Panc1 (cell line): ENCODE measurements at regions not wholly inside any gene's neighbourhood (a gene's known extent, or its start where the extent isn't known, plus 50 kb on each side); places are given as distances from the start of the nearest gene placed in this dataset.

Experiments used
- ATAC-seq: fragments of 200-7000 bp; cut with Tn5 transposase; 2 replicates; pipeline ENCODE4 v1.9.1; 2020; ENCODE audit warnings: mild to moderate bottlenecking, moderate library complexity
- BruUV-seq: library from RNA; stranded (reverse); fragments of 400-500 nt; replicated peaks from 2 replicates; lab custom pipeline; 2021; lab: Mats Ljungman, UMichigan
- CTCF ChIA-PET: fragments of 300-600 bp; sonication (Branson Sonifier 250); formaldehyde crosslinking; loops from one replicate; lab custom pipeline; 2022; ENCODE audit warnings: antibody characterized with exemption; lab: Charles Lee
- POLR2A ChIA-PET: fragments of 300-600 bp; sonication (Branson Sonifier 250); formaldehyde crosslinking; loops from one replicate; lab custom pipeline; 2022; ENCODE audit warnings: antibody characterized with exemption; lab: Charles Lee
- DNase-seq: peaks from one replicate; pipeline ENCODE4 v3.0.0-alpha.2; 2010; ENCODE audit warnings: low read depth, low spot score
- H3K27ac ChIP-seq: 2 replicates; pipeline ENCODE4 v1.5.1; 2011; ENCODE audit warnings: mild to moderate bottlenecking, low read length, inconsistent platforms
- H3K27me3 ChIP-seq: fragments of 200-500 bp; sonication (Bioruptor generic); 2 replicates; pipeline ENCODE4 v1.6.0; 2014; ENCODE audit warnings: low read length, inconsistent platforms; ENCODE audit not compliant: control insufficient read depth, insufficient read depth
- H3K36me3 ChIP-seq: fragments of 200-500 bp; sonication (Bioruptor generic); 2 replicates; pipeline ENCODE4 v1.5.1; 2014; ENCODE audit warnings: inconsistent platforms, mild to moderate bottlenecking, low read length, moderate library complexity; ENCODE audit not compliant: control insufficient read depth, insufficient read depth
- H3K4me1 ChIP-seq: 2 replicates; pipeline ENCODE4 v1.5.1; 2011; ENCODE audit warnings: inconsistent platforms, mild to moderate bottlenecking, low read length, moderate library complexity; ENCODE audit not compliant: control insufficient read depth, insufficient read depth
- H3K4me3 ChIP-seq, 2 experiments: 2 replicates each; pipeline ENCODE4 v1.5.1; 2011 to 2012; ENCODE audit warnings: low read depth in 2 of 2, low read length in 2 of 2, mild to moderate bottlenecking in 2 of 2, inconsistent platforms in 1 of 2, moderate library complexity in 1 of 2
- H3K9me3 ChIP-seq: fragments of 200-500 bp; sonication (Bioruptor generic); 2 replicates; pipeline ENCODE4 v1.5.1; 2014; ENCODE audit warnings: low read depth, mild to moderate bottlenecking, inconsistent platforms, low read length, moderate library complexity; ENCODE audit not compliant: control insufficient read depth, insufficient read depth
- CTCF ChIP-seq: fragments of 450-650 bp; IDR thresholded peaks from 2 replicates; pipeline ENCODE4 v1.5.1; 2017; ENCODE audit warnings: mild to moderate bottlenecking
- POLR2AphosphoS5 ChIP-seq: IDR thresholded peaks from 2 replicates; pipeline ENCODE4 v1.6.1; 2012; ENCODE audit warnings: mild to moderate bottlenecking, low read depth, low read length, moderate library complexity
- REST ChIP-seq, 2 experiments: IDR thresholded peaks; 2 replicates each; pipeline ENCODE4 v1.6.1; 2011 to 2012; ENCODE audit warnings: low read depth in 2 of 2, control low read depth in 1 of 2, low read length in 1 of 2, mild to moderate bottlenecking in 1 of 2, moderate library complexity in 1 of 2; ENCODE audit not compliant: insufficient read depth in 1 of 2
- SIN3A ChIP-seq: IDR thresholded peaks from 2 replicates; pipeline ENCODE4 v1.6.1; 2012; ENCODE audit warnings: low read depth, mild to moderate bottlenecking, low read length, moderate library complexity, borderline replicate concordance; ENCODE audit not compliant: insufficient read depth
- TCF7L2 ChIP-seq: IDR thresholded peaks from 2 replicates; pipeline ENCODE4 v1.6.1; 2011; ENCODE audit warnings: mild to moderate bottlenecking, low read depth, low read length, inconsistent platforms
- in situ Hi-C: cut with HindIII; loops from 2 replicates; pipeline ENCODE4 v1.10.0; 2016; ENCODE audit warnings: low sequenced_read_pairs, low pct_unique_long_range_greater_than_20kb
- intact Hi-C: fragments of 100-400 bp; cut with micrococcal nuclease; formaldehyde crosslinking; loops from one replicate; pipeline ENCODE4 v1.10.0; 2022; ENCODE audit not compliant: unreplicated experiment

GRCh38 chrX:6679988-6680387 lies 145.1 kb upstream of the VCX3A start:
- Histone ChIP-seq H3K4me1 (no peaks in the 10 kb centered on the region), H3K27me3 (no peaks in the 10 kb centered on the region), H3K9me3 (no peaks in the 10 kb centered on the region), H3K27ac (no peak overlapping the region), H3K36me3 (no peaks in the 10 kb centered on the region), H3K4me3 (no peak overlapping the region)
- intact Hi-C loops (no loop called here), in situ Hi-C loops (no loop called here)
- CTCF ChIA-PET: no interaction called here
- ATAC-seq (no peak), DNase-seq (no peak)
- TF ChIP-seq SIN3A (no peak), POLR2AphosphoS5 (no peak), CTCF (no peak)
- POLR2A ChIA-PET: no interaction called here
- no TSS peak for BruUV-seq

- Histone ChIP-seq H3K4me1 (no peaks in the 10 kb centered on the region), H3K9me3 (no peaks in the 10 kb centered on the region), H3K27ac (no peak overlapping the region), H3K36me3 (no peaks in the 10 kb centered on the region), H3K27me3 (no peaks in the 10 kb centered on the region), H3K4me3 (no peak overlapping the region)
- POLR2A ChIA-PET: no interaction called here
- no peak for TF ChIP-seq SIN3A
- TF ChIP-seq POLR2AphosphoS5: no peak
- no peak for TF ChIP-seq CTCF
- TF ChIP-seq TCF7L2: no peak
- TF ChIP-seq REST (IDR thresholded peaks at IDR 0.05; ENCODE audit: insufficient read depth in 1 of 2, low read depth in 2 of 2, low read length in 1 of 2): no peak
- ATAC-seq: no peak
- no TSS peak for BruUV-seq
- no peak for DNase-seq
- intact Hi-C loops: no loop called here
- CTCF ChIA-PET: no interaction called here
- in situ Hi-C loops: no loop called here
These were observed 144.6 kb upstream of the VCX3A start for GRCh38 chrX:6679550-6679949.

- no peak overlapping the region for H3K4me3 ChIP-seq
- no peak for TF ChIP-seq CTCF
- TF ChIP-seq REST (IDR thresholded peaks at IDR 0.05; ENCODE audit: insufficient read depth in 1 of 2, low read depth in 2 of 2, low read length in 1 of 2): no peak
- TF ChIP-seq TCF7L2: no peak
- TF ChIP-seq POLR2AphosphoS5: no peak
- intact Hi-C loops: no loop called here
- ATAC-seq (no peak), DNase-seq (no peak)
- in situ Hi-C loops: no loop called here
- H3K27me3 ChIP-seq: no peaks in the 10 kb centered on the region
- H3K27ac ChIP-seq: no peak overlapping the region
- no TSS peak for BruUV-seq
- CTCF ChIA-PET: no interaction called here
- POLR2A ChIA-PET: no interaction called here
- H3K9me3 ChIP-seq: no peaks in the 10 kb centered on the region
- no peaks in the 10 kb centered on the region for H3K4me1 ChIP-seq
- no peaks in the 10 kb centered on the region for H3K36me3 ChIP-seq
These were observed 143.4 kb upstream of the VCX3A start for GRCh38 chrX:6678313-6678712.
